Ammon's horn (tissue), 1 donor: ENCODE measurements at regions not wholly inside any gene's neighbourhood (a gene's known extent, or its start where the extent isn't known, plus 50 kb on each side); places are given as distances from the start of the nearest gene placed in this dataset.

ENCODE experiments used
- DNase-seq: peaks from one replicate; pipeline ENCODE4 v3.0.0-alpha.2; 2016; ENCODE audit warnings: low spot score

GRCh38 chr2:15719566-15720313 is 128.1 kb downstream of the DDX1 start:
- DNase-seq, result no peak

GRCh38 chr2:15720561-15721307 is 129.1 kb downstream of the DDX1 start:
- no peak for DNase-seq

GRCh38 chr2:15721411-15722067 is 129.9 kb downstream of the DDX1 start:
- no peak for DNase-seq

- DNase-seq, result no peak
Observed at GRCh38 chr2:15722980-15723379, 131.3 kb downstream of the DDX1 start.

- DNase-seq, result no peak
Observed at GRCh38 chr2:15724235-15724634, 132.6 kb downstream of the DDX1 start.

GRCh38 chr2:15725101-15725781 is 133.6 kb downstream of the DDX1 start:
- DNase-seq, result no peak

- no peak for DNase-seq
Observed at GRCh38 chr2:15725782-15726112, 134.1 kb downstream of the DDX1 start.

- DNase-seq, result no peak
Observed at GRCh38 chr2:15726321-15727057, 134.8 kb downstream of the DDX1 start.

GRCh38 chr2:15727396-15728244 is 136.0 kb downstream of the DDX1 start:
- DNase-seq, result no peak

- peak; percentile 81 for DNase-seq
Observed at GRCh38 chr2:15728245-15728938, 136.7 kb downstream of the DDX1 start.

GRCh38 chr2:15729001-15729400 is 137.3 kb downstream of the DDX1 start:
- no peak for DNase-seq

- no peak for DNase-seq
Observed at GRCh38 chr2:15729709-15730544, 138.3 kb downstream of the DDX1 start.

GRCh38 chr2:15730545-15731212 is 139.0 kb downstream of the DDX1 start:
- DNase-seq, result peak; percentile 94

- no peak for DNase-seq
Observed at GRCh38 chr2:15731213-15731888, 139.7 kb downstream of the DDX1 start.

- no peak for DNase-seq
Observed at GRCh38 chr2:15731889-15732271, 140.2 kb downstream of the DDX1 start.

GRCh38 chr2:15732341-15733077 is 140.8 kb downstream of the DDX1 start:
- DNase-seq, result no peak

GRCh38 chr2:15733867-15734673 is 142.4 kb downstream of the DDX1 start:
- peak; percentile 40 for DNase-seq
